ENCODE measurements at regions not wholly inside any gene's neighbourhood (a gene's known extent, or its start where the extent isn't known, plus 50 kb on each side); places are given as distances from the start of the nearest gene placed in this dataset.

DNA sequence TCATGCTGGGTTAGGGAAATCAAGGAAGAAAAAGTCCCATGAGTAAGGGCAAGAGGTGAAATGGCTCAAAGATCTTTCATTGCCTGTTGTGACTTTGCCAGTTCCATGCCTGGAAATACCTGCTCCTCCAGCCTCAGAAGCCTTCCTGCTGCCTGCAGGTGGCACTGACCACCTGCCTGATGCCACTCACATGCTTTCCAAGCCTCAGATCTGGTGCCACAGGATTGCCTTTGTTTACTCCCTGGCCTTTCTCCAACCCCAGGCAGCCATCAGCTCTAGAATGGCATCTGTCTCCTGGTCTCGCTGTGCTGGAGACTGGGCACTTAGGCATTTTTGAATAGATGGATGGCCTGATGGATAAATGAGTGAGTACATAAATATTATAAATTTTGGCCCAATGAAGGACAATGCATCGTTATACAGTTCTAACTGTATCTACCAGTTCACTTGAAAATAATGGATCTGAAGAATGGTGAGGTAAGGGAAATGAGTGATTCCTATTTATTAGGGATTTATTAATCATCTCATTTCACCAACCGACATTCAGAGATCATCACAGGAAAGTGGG lies 657.2 kb downstream of the INHBA start:
- TF ChIP-seq, protein P1, sequence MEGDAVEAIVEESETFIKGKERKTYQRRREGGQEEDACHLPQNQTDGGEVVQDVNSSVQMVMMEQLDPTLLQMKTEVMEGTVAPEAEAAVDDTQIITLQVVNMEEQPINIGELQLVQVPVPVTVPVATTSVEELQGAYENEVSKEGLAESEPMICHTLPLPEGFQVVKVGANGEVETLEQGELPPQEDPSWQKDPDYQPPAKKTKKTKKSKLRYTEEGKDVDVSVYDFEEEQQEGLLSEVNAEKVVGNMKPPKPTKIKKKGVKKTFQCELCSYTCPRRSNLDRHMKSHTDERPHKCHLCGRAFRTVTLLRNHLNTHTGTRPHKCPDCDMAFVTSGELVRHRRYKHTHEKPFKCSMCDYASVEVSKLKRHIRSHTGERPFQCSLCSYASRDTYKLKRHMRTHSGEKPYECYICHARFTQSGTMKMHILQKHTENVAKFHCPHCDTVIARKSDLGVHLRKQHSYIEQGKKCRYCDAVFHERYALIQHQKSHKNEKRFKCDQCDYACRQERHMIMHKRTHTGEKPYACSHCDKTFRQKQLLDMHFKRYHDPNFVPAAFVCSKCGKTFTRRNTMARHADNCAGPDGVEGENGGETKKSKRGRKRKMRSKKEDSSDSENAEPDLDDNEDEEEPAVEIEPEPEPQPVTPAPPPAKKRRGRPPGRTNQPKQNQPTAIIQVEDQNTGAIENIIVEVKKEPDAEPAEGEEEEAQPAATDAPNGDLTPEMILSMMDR (IDR thresholded peaks at IDR 0.05 in 8 of 11, conservative IDR thresholded peaks at IDR 0.05 in 3 of 11): no peak
- TF ChIP-seq POLR2A (IDR thresholded peaks at IDR 0.05) (no peak), POLR2AphosphoS5 (IDR thresholded peaks at IDR 0.05) (no peak)
